Esophagus muscularis mucosa (tissue), 4 donors: ENCODE measurements at regions not wholly inside any gene's neighbourhood (a gene's known extent, or its start where the extent isn't known, plus 50 kb on each side); places are given as distances from the start of the nearest gene placed in this dataset.

Experiments
- EP300 ChIP-seq: sonication (generic); formaldehyde crosslinking; IDR thresholded peaks from one replicate; pipeline ENCODE4 v1.6.1; 2017; ENCODE audit warnings: antibody characterized with exemption
- POLR2A ChIP-seq: fragments of 450-650 bp; IDR thresholded peaks from one replicate; pipeline ENCODE4 v1.6.1; 2017; ENCODE audit warnings: antibody characterized with exemption, moderate library complexity, mild to moderate bottlenecking, low read depth
- POLR2AphosphoS5 ChIP-seq, 2 donors: sonication (generic); formaldehyde crosslinking; IDR thresholded peaks; one replicate each; pipeline ENCODE4 v1.6.1; 2017; ENCODE audit warnings: antibody characterized with exemption in 2 of 2
- TF ChIP-seq, protein P1 (sequence below), 3 experiments: fragments of 200-600 bp in 2 of 3; fragments of 450-650 bp in 1 of 3; sonication (generic) in 2 of 3; IDR thresholded peaks; one replicate each; pipeline ENCODE4 v1.5.1; 2017 to 2019; ENCODE audit warnings: antibody characterized with exemption in 3 of 3, mild to moderate bottlenecking in 2 of 3, moderate library complexity in 1 of 3

- TF ChIP-seq POLR2AphosphoS5 (IDR thresholded peaks at IDR 0.05) (no peak), POLR2A (no peak), EP300 (no peak)
- TF ChIP-seq, protein P1, sequence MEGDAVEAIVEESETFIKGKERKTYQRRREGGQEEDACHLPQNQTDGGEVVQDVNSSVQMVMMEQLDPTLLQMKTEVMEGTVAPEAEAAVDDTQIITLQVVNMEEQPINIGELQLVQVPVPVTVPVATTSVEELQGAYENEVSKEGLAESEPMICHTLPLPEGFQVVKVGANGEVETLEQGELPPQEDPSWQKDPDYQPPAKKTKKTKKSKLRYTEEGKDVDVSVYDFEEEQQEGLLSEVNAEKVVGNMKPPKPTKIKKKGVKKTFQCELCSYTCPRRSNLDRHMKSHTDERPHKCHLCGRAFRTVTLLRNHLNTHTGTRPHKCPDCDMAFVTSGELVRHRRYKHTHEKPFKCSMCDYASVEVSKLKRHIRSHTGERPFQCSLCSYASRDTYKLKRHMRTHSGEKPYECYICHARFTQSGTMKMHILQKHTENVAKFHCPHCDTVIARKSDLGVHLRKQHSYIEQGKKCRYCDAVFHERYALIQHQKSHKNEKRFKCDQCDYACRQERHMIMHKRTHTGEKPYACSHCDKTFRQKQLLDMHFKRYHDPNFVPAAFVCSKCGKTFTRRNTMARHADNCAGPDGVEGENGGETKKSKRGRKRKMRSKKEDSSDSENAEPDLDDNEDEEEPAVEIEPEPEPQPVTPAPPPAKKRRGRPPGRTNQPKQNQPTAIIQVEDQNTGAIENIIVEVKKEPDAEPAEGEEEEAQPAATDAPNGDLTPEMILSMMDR (IDR thresholded peaks at IDR 0.05), result no peak
Observed at GRCh38 chrX:63424063-63424462, 72.9 kb upstream of the SPIN4 start.
